B cell (primary cell): ENCODE measurements at regions not wholly inside any gene's neighbourhood (a gene's known extent, or its start where the extent isn't known, plus 50 kb on each side); places are given as distances from the start of the nearest gene placed in this dataset.

Experiments
- CTCF ChIP-seq: fragments of 200-600 bp; IDR thresholded peaks from one replicate; pipeline ENCODE4 v1.8.0; 2022; ENCODE audit warnings: antibody characterized with exemption, mild to moderate bottlenecking
- EZH2 ChIP-seq: IDR thresholded peaks from 2 replicates; pipeline ENCODE4 v1.6.1; 2012; ENCODE audit warnings: borderline replicate concordance, low read depth, mild to moderate bottlenecking, moderate library complexity, low read length; ENCODE audit not compliant: insufficient read depth, poor library complexity, severe bottlenecking

GRCh38 chr11:71199226-71199820, 53.1 kb downstream of the SHANK2 start:
- TF ChIP-seq CTCF (no peak), EZH2 (no peak)
